ENCODE measurements at regions not wholly inside any gene's neighbourhood (a gene's known extent, or its start where the extent isn't known, plus 50 kb on each side); places are given as distances from the start of the nearest gene placed in this dataset.

DNA sequence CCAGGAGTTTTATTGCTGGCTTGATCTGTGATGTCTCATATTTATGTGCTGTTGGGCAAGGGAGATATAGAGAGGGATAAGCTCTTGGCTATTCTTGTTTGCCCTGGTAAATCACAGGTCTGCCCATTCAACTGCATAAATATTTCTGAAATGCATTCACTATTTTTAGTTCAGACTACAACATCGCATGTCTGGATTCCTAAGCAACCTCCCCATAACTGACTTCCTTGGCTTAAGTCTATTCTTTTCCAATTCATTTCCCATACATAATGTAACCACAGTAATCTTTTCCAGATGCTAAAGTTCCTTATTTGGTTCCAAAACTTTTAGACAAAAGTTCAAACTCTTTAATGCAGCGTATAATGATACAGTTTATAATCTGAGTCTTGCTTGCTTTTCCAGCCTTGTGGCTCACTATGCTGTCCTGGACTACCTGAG is 321.4 kb upstream of the ACTBL2 start:
- no peaks in the 10 kb centered on the region for H3K9me3 Mint-ChIP-seq (ENCODE audit: insufficient read depth)
- CTCF ChIA-PET, result no interaction called here
- no peak overlapping the region for H3K4me3 Mint-ChIP-seq
- H3K4me1 Mint-ChIP-seq, result no peaks in the 10 kb centered on the region
- Histone ChIP-seq H3K27ac (ENCODE audit: low read length in 2 of 2) (no peak overlapping the region), H3K9me3 (ENCODE audit: control extremely low read depth in 1 of 3, control insufficient read depth in 2 of 3, insufficient read depth in 1 of 3, low read length in 2 of 3) (no peaks in the 10 kb centered on the region), H3K27me3 (replicated peaks in 1 of 4; ENCODE audit: control extremely low read depth in 1 of 4, control insufficient read depth in 3 of 4, insufficient read depth in 4 of 4, low read length in 3 of 4) (no peaks in the 10 kb centered on the region), H3K4me3 (ENCODE audit: control extremely low read depth in 1 of 5, extremely low read depth in 1 of 5, insufficient read depth in 1 of 5, low read depth in 2 of 5, low read length in 4 of 5) (no peak overlapping the region), H3K79me2 (ENCODE audit: control insufficient read depth, insufficient read depth, low read length) (no peaks in the 10 kb centered on the region), H3K9ac (ENCODE audit: low read length) (no peak overlapping the region), H3K4me2 (replicated peaks; ENCODE audit: low read depth, low read length, poor library complexity, severe bottlenecking) (no peak overlapping the region), H3K36me3 (replicated peaks in 1 of 2; ENCODE audit: control extremely low read depth in 1 of 2, control insufficient read depth in 1 of 2, extremely low read depth in 1 of 2, insufficient read depth in 2 of 2, low read length in 1 of 2) (no peaks in the 10 kb centered on the region), H4K20me1 (ENCODE audit: control insufficient read depth, insufficient read depth, low read length, poor library complexity, severe bottlenecking) (no peaks in the 10 kb centered on the region), H2AFZ (ENCODE audit: insufficient read depth, low read depth, low read length, poor library complexity, severe bottlenecking) (no peak overlapping the region), H3K4me1 (ENCODE audit: control insufficient read depth in 2 of 2, insufficient read depth in 2 of 2, low read length in 2 of 2) (no peaks in the 10 kb centered on the region)
- no peak for TF ChIP-seq EZH2 (IDR thresholded peaks at IDR 0.05; ENCODE audit: borderline replicate concordance, insufficient read depth, low read depth, low read length, poor library complexity, severe bottlenecking)
- TF ChIP-seq, protein P1, sequence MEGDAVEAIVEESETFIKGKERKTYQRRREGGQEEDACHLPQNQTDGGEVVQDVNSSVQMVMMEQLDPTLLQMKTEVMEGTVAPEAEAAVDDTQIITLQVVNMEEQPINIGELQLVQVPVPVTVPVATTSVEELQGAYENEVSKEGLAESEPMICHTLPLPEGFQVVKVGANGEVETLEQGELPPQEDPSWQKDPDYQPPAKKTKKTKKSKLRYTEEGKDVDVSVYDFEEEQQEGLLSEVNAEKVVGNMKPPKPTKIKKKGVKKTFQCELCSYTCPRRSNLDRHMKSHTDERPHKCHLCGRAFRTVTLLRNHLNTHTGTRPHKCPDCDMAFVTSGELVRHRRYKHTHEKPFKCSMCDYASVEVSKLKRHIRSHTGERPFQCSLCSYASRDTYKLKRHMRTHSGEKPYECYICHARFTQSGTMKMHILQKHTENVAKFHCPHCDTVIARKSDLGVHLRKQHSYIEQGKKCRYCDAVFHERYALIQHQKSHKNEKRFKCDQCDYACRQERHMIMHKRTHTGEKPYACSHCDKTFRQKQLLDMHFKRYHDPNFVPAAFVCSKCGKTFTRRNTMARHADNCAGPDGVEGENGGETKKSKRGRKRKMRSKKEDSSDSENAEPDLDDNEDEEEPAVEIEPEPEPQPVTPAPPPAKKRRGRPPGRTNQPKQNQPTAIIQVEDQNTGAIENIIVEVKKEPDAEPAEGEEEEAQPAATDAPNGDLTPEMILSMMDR (IDR thresholded peaks at IDR 0.05), result no peak
- intact Hi-C loops (cut with micrococcal nuclease), result no loop called here
- H3K27me3 Mint-ChIP-seq, result no peaks in the 10 kb centered on the region
- WGBS (ENCODE audit: insufficient coverage), result 100% methylated on average over 1 of the region's 2 CpGs
- ATAC-seq (ENCODE audit: low read depth), result no peak
- POLR2A ChIA-PET, result no interaction called here
- no peak overlapping the region for H3K27ac Mint-ChIP-seq
- no peak for DNase-seq

DNA sequence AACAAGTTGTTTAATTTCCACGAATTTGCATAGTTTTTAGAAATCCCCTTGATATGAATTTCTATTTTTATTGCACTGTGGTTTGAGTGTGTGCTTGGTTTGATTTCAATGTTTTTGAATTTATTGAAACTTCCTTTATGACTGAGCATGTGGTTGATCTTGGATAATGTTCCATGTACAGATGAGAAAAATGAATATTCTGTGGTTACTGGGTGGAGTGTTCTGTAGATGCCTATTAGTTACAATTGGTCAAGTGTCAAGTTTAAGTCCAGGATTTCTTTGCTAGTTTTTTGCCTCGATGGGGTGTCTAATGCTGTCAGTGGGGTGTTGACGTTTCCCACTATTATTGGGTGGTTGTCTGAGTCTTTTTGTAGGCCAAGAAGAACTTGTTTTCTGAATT is 319.5 kb upstream of the ACTBL2 start:
- H3K4me1 Mint-ChIP-seq, result no peaks in the 10 kb centered on the region
- H2AFZ ChIP-seq (ENCODE audit: insufficient read depth, low read depth, low read length, poor library complexity, severe bottlenecking), result no peak overlapping the region
- H3K9me3 Mint-ChIP-seq (ENCODE audit: insufficient read depth), result no peaks in the 10 kb centered on the region
- no peak overlapping the region for H3K9ac ChIP-seq (ENCODE audit: low read length)
- H3K27me3 Mint-ChIP-seq, result no peaks in the 10 kb centered on the region
- H3K4me3 ChIP-seq (ENCODE audit: control extremely low read depth in 1 of 5, extremely low read depth in 1 of 5, insufficient read depth in 1 of 5, low read depth in 2 of 5, low read length in 4 of 5), result no peak overlapping the region
- no peak overlapping the region for H3K4me2 ChIP-seq (replicated peaks; ENCODE audit: low read depth, low read length, poor library complexity, severe bottlenecking)
- ChIA-PET POLR2A (no interaction called here), CTCF (no interaction called here)
- ATAC-seq (ENCODE audit: low read depth) (no peak), DNase-seq (no peak)
- no peak overlapping the region for H3K27ac Mint-ChIP-seq
- no peak overlapping the region for H3K4me3 Mint-ChIP-seq
- H3K36me3 ChIP-seq (replicated peaks in 1 of 2; ENCODE audit: control extremely low read depth in 1 of 2, control insufficient read depth in 1 of 2, extremely low read depth in 1 of 2, insufficient read depth in 2 of 2, low read length in 1 of 2), result no peaks in the 10 kb centered on the region
- no peak for TF ChIP-seq EZH2 (IDR thresholded peaks at IDR 0.05; ENCODE audit: borderline replicate concordance, insufficient read depth, low read depth, low read length, poor library complexity, severe bottlenecking)
- TF ChIP-seq, protein P1 (IDR thresholded peaks at IDR 0.05), result no peak
- no peaks in the 10 kb centered on the region for H3K79me2 ChIP-seq (ENCODE audit: control insufficient read depth, insufficient read depth, low read length)
- H3K27ac ChIP-seq (ENCODE audit: low read length in 2 of 2), result no peak overlapping the region
- WGBS (ENCODE audit: insufficient coverage), result 83% methylated on average over 2 of the region's 3 CpGs
- intact Hi-C loops (cut with micrococcal nuclease), result no loop called here
- no peaks in the 10 kb centered on the region for H3K27me3 ChIP-seq (replicated peaks in 1 of 4; ENCODE audit: control extremely low read depth in 1 of 4, control insufficient read depth in 3 of 4, insufficient read depth in 4 of 4, low read length in 3 of 4)
- H3K4me1 ChIP-seq (ENCODE audit: control insufficient read depth in 2 of 2, insufficient read depth in 2 of 2, low read length in 2 of 2), result no peaks in the 10 kb centered on the region
- no peaks in the 10 kb centered on the region for H3K9me3 ChIP-seq (ENCODE audit: control extremely low read depth in 1 of 3, control insufficient read depth in 2 of 3, insufficient read depth in 1 of 3, low read length in 2 of 3)
- no peaks in the 10 kb centered on the region for H4K20me1 ChIP-seq (ENCODE audit: control insufficient read depth, insufficient read depth, low read length, poor library complexity, severe bottlenecking)
